ENCODE measurements at regions not wholly inside any gene's neighbourhood (a gene's known extent, or its start where the extent isn't known, plus 50 kb on each side); places are given as distances from the start of the nearest gene placed in this dataset.
"Not testable (repeated sequence)": the region's sequence is repeated elsewhere in the genome, so short reads cannot be mapped to it uniquely, and the experiment has no call there.

- no peak for DNase-seq (ENCODE audit: low read depth, low spot score)
- TF ChIP-seq CTCF (IDR thresholded peaks at IDR 0.05; ENCODE audit: low read depth, low read length): no peak
- H3K4me3 ChIP-seq (ENCODE audit: low read depth, low read length): no peak overlapping the region
- in situ Hi-C loops (cut with HindIII; ENCODE audit: low sequenced_read_pairs): no loop called here
Observed at GRCh38 chr1:38730511-38731397, 128.8 kb downstream of the RRAGC start.

- H3K4me3 ChIP-seq (ENCODE audit: low read depth, low read length): no peak overlapping the region
- in situ Hi-C loops (cut with HindIII; ENCODE audit: low sequenced_read_pairs): no loop called here
- TF ChIP-seq CTCF (IDR thresholded peaks at IDR 0.05; ENCODE audit: low read depth, low read length): no peak
- no peak for DNase-seq (ENCODE audit: low read depth, low spot score)
Observed at GRCh38 chr1:38728585-38728908, 131.0 kb downstream of the RRAGC start.

GRCh38 chr1:38727684-38728584 is 131.6 kb downstream of the RRAGC start:
- DNase-seq (ENCODE audit: low read depth, low spot score): peak; percentile 72
- no peak overlapping the region for H3K4me3 ChIP-seq (ENCODE audit: low read depth, low read length)
- in situ Hi-C loops (cut with HindIII; ENCODE audit: low sequenced_read_pairs): no loop called here
- no peak for TF ChIP-seq CTCF (IDR thresholded peaks at IDR 0.05; ENCODE audit: low read depth, low read length)

GRCh38 chr1:38725321-38725961 is 134.1 kb downstream of the RRAGC start:
- in situ Hi-C loops (cut with HindIII; ENCODE audit: low sequenced_read_pairs); DNase-seq (ENCODE audit: low read depth, low spot score); H3K4me3 ChIP-seq (ENCODE audit: low read depth, low read length): not testable (repeated sequence)

- H3K4me3 ChIP-seq (ENCODE audit: low read depth, low read length): no peak overlapping the region
- in situ Hi-C loops (cut with HindIII; ENCODE audit: low sequenced_read_pairs): no loop called here
- no peak for DNase-seq (ENCODE audit: low read depth, low spot score)
- TF ChIP-seq CTCF (IDR thresholded peaks at IDR 0.05; ENCODE audit: low read depth, low read length): no peak
Observed at GRCh38 chr1:38724160-38725131, 135.1 kb downstream of the RRAGC start.

GRCh38 chr1:38721816-38722215 is 137.8 kb downstream of the RRAGC start:
- H3K4me3 ChIP-seq (ENCODE audit: low read depth, low read length): no peak overlapping the region
- no peak for DNase-seq (ENCODE audit: low read depth, low spot score)
- no peak for TF ChIP-seq CTCF (IDR thresholded peaks at IDR 0.05; ENCODE audit: low read depth, low read length)
- in situ Hi-C loops (cut with HindIII; ENCODE audit: low sequenced_read_pairs): no loop called here

Data from astrocyte of the spinal cord (primary cell).